ENCODE measurements at regions not wholly inside any gene's neighbourhood (a gene's known extent, or its start where the extent isn't known, plus 50 kb on each side); places are given as distances from the start of the nearest gene placed in this dataset.
A peak's percentile ranks its signal among the peaks of the same experiment; 100 is the strongest.
"Not testable (repeated sequence)": the region's sequence is repeated elsewhere in the genome, so short reads cannot be mapped to it uniquely, and the experiment has no call there.

- not testable (repeated sequence) for DNase-seq
Measured at GRCh38 chr16:29294400-29294933, 112.0 kb downstream of the NPIPB11 start.

DNA sequence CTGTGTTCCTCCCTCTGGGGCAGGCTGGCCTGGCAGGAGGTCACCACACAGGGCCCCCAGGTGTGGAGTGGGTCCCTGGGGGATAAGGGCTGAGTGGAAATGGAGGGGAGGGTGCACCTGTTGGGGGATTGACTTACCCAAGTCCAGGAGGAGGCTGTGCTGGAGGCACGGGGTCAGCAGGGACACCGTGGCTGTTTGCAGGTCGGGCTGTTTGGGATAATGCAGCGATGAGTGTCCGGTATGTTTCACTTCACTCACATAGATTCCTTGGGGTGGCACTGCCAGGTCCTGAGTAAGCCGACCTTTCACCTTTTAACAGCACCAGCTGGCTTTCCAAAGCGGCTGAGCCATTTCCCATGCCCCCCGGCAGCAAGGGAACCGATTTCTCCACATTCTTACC, 113.0 kb downstream of the NPIPB11 start:
- not testable (repeated sequence) for DNase-seq

- DNase-seq, result not testable (repeated sequence)
Measured at GRCh38 chr16:29292952-29293471, 113.5 kb downstream of the NPIPB11 start.

DNA sequence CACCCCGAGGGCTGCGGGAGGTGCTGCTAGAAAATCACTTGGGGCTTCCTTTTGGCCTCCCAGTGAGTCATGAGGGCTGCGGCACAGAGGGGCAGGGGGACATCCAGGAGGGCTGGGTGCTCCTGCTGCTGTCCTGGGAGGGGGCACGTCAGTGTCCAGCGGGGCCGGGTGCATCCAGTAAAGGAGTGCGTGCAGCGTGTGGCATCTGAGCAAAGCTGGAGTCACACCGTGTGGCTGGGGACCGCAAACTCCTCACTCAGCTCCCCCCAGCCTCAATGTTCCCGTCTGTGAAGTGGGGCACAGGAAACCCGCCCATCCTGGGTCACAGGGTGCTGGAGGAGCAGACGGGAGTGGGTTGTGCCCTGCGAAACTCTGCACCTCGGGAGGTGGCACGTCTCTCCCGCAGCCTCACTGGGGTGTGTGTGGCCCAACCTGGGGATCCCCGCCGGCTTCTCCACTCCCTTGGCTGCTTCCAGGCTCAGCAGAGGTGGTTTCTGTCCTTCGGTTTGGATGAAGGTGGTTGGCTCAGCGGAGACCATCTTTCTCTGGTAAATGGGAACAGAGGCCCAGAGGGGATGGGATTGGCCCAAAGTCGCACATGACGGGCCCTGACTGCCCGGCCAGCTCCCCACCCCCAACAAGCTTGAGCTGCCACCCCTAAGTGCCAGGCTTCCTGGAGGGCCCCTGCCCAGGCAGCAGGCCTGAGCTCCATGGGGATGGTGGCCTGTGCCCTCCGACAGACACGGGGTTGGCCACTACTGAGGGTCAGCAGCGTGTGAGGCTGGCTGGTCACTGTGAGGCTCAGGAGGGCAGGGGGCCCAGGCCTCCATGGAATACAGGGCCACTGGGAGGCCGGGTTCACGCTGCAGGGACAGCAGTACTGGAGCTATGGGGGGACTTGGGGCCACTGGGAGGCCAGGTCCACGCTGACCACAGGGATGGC, 114.9 kb downstream of the NPIPB11 start:
- DNase-seq, result not testable (repeated sequence)

GRCh38 chr16:29290631-29291247, 115.8 kb downstream of the NPIPB11 start:
- peak; percentile 30 for DNase-seq

GRCh38 chr16:29289516-29290239, 116.8 kb downstream of the NPIPB11 start:
- DNase-seq, result not testable (repeated sequence)

GRCh38 chr16:29288711-29289474, 117.6 kb downstream of the NPIPB11 start:
- not testable (repeated sequence) for DNase-seq

DNA sequence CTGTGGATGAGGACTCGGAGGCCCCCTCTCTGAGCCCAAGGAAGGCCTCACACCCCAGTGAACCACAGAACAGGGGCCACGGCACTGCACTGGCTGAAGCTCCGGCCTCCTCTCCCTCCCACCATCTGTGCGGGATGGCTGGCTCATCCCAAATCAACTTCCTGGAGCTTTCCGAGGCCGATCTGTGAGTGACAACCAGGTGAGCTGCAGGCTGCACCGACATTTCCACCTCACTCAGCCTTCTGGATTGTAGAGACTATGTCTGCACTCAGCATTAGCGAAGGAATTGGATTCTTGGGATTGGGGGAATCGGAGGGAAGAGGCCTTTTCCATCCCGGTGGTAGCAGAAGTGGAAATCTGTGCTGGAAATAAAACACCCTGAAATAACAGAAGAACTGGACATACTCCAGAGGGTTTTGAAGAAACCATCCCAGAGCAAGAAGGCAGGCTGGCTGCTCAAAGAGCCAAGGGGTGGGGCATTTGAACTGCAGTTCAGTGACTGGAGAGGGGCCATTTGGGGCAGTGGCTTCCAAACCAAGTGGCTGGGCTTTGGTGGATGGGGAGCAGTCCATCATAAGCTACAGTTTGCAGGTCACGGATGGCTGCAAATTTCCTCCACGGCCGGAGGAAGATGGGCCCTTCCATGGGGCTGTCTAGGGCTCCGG, 118.5 kb downstream of the NPIPB11 start:
- not testable (repeated sequence) for DNase-seq

DNA sequence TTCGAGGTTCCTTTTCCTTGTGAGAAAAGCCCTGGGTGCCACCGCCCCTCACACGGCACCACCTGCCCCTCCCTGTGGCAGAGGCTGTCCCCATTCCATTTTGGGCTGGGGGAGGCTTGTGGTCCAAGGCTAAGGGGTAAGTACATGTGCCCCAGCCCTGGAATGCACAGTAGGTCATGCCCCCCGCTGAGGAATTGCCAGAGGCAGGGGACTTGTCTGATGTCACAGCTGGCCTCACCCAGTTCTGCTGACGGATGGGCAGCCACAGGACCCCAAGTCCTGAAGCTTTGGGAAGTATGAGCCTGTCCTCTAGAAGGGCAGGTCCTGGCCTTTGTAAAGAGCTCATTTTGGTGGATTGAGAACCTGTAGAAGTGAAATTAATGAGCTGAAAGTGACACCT, 119.3 kb downstream of the NPIPB11 start:
- DNase-seq, result not testable (repeated sequence)

DNA sequence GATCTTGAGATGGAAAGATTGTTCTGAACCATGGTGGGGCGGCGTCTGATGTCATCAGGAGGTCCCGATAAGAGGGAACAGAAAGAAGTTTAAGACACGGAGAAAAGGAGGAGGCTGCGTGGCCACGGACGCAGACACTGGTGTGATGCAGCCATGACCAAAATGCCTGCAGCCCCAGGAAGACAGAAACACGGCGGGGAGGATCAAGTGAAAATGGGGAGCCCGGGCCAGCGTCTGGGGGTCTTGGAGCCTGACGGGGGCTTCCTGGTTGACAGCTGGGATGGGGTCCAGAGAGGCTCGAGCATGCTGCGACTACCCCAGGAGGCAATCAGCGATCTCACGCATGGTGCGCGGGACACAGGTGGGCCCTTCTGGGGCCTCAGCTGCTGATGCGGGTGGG, 119.7 kb downstream of the NPIPB11 start:
- not testable (repeated sequence) for DNase-seq

DNA sequence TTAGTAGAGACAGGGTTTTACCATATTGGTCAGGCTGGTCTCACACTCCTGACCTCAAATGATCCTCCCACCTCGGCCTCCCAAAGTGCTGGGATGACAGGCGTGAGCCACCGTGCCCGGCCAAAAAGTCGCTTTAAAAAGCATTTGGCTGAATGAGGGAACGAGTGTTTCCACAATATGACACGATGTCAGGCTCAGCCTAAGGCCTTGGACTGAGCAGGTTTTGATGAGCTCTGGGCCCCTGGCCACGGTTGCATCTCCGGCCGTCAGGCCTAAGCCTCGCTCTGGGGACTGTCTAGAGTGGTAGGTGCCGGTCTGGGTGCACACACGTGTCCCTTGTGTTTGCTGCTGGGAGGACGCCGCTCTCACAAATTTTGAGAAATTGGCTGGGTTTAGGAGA, 120.3 kb downstream of the NPIPB11 start:
- DNase-seq, result not testable (repeated sequence)

- not testable (repeated sequence) for DNase-seq
Measured at GRCh38 chr16:29285151-29285885, 121.2 kb downstream of the NPIPB11 start.

- DNase-seq, result not testable (repeated sequence)
Measured at GRCh38 chr16:29284723-29285122, 121.8 kb downstream of the NPIPB11 start.

GRCh38 chr16:29284159-29284558, 122.4 kb downstream of the NPIPB11 start:
- not testable (repeated sequence) for DNase-seq

DNA sequence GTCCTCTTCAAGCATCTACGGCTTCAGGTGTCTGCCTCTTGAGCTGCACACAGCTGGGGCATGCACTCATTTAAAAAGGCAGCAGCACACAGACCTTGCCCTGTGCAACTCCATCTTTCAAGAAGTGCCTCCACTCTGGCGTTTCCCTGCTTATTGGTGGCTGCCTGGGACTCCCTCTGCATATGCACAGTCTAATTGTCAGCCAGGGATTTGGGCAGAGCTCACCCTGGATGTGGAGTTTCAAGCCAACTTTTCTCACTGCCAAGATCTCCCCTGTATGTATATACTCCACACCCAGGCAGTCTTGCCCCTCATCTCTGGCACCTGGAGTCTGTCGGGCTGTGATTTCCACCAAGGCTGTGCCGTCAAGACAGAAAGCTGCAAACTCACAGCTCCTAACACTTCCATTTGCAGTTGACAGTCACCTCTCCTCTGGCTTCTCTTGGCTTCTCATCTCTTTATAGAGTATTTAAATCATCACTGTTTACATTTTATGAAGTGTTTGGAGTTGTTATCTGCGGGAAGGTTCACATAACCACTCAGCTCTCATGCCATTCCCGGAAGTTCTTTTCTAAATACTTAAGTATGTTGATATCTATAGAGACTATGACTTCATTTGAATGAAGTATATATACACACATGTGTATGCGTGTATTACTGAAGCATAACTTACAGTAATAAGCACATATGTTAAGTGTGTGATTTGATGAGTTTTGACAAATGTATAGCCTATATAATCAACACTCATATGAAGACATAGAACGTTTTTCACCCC, 128.2 kb downstream of the NPIPB11 start:
- not testable (repeated sequence) for DNase-seq

GRCh38 chr16:29276446-29276845, 130.1 kb downstream of the NPIPB11 start:
- not testable (repeated sequence) for DNase-seq

- not testable (repeated sequence) for DNase-seq
Measured at GRCh38 chr16:29274055-29275035, 132.2 kb downstream of the NPIPB11 start.

- not testable (repeated sequence) for DNase-seq
Measured at GRCh38 chr16:29273298-29274054, 133.0 kb downstream of the NPIPB11 start.

Data from GF-D8 (cell line).